ENCODE measurements at regions not wholly inside any gene's neighbourhood (a gene's known extent, or its start where the extent isn't known, plus 50 kb on each side); places are given as distances from the start of the nearest gene placed in this dataset.

- no peak for DNase-seq
Observed at GRCh38 chr1:99580451-99580850, 65.5 kb upstream of the PALMD start.

GRCh38 chr1:99587008-99587407 is 58.9 kb upstream of the PALMD start:
- no peak for DNase-seq

- no peak for DNase-seq
Observed at GRCh38 chr1:99589186-99589636, 56.7 kb upstream of the PALMD start.

- DNase-seq: no peak
Observed at GRCh38 chr1:99590578-99591209, 55.2 kb upstream of the PALMD start.

GRCh38 chr1:99591886-99592285 is 54.0 kb upstream of the PALMD start:
- no peak for DNase-seq

- DNase-seq: no peak
Observed at GRCh38 chr1:99594205-99594604, 51.7 kb upstream of the PALMD start.

GRCh38 chr1:99595041-99595440 is 50.9 kb upstream of the PALMD start:
- DNase-seq: no peak

GRCh38 chr1:99595441-99595840 is 50.5 kb upstream of the PALMD start:
- no peak for DNase-seq
